ENCODE measurements at regions not wholly inside any gene's neighbourhood (a gene's known extent, or its start where the extent isn't known, plus 50 kb on each side); places are given as distances from the start of the nearest gene placed in this dataset.

GRCh38 chr15:37691911-37692310, 242.5 kb upstream of the TMCO5A start:
- TF ChIP-seq CTCF (IDR thresholded peaks at IDR 0.05), result no peak
- TF ChIP-seq MAX (IDR thresholded peaks at IDR 0.05; ENCODE audit: low read depth), result no peak
- no peak for TF ChIP-seq RAD21 (IDR thresholded peaks at IDR 0.05; ENCODE audit: low read length)

Data from SK-N-SH (cell line).